ENCODE measurements at regions not wholly inside any gene's neighbourhood (a gene's known extent, or its start where the extent isn't known, plus 50 kb on each side); places are given as distances from the start of the nearest gene placed in this dataset.

GRCh38 chr5:128630121-128630520, 92.1 kb upstream of the FBN2 start:
- CTCF ChIA-PET (ENCODE audit: unreplicated experiment): no interaction called here
- Histone ChIP-seq H3K36me3 (ENCODE audit: insufficient read depth, low read length) (no peaks in the 10 kb centered on the region), H3K4me2 (ENCODE audit: low read length) (no peak overlapping the region), H3K79me2 (ENCODE audit: insufficient read depth, low read depth, low read length) (no peaks in the 10 kb centered on the region), H3K9me2 (ENCODE audit: insufficient read depth, low read length) (no peaks in the 10 kb centered on the region), H3K27ac (ENCODE audit: low read depth, low read length, poor library complexity, severe bottlenecking) (no peak overlapping the region), H3K9me3 (ENCODE audit: low read length) (no peaks in the 10 kb centered on the region), H4K20me1 (ENCODE audit: insufficient read depth, low read length) (no peaks in the 10 kb centered on the region), H3K4me3 (ENCODE audit: low read depth, low read length, poor library complexity, severe bottlenecking) (no peak overlapping the region), H2AFZ (ENCODE audit: low read length) (no peak overlapping the region), H3K4me1 (ENCODE audit: insufficient read depth, low read length, poor library complexity, severe bottlenecking) (no peaks in the 10 kb centered on the region)
- no peak for DNase-seq (ENCODE audit: low spot score)
- POLR2A ChIA-PET: no interaction called here
- intact Hi-C loops (cut with micrococcal nuclease; ENCODE audit: unreplicated experiment): no loop called here
- BruUV-seq (replicated peaks): no TSS peak
- no peak for TF ChIP-seq EZH2phosphoT487 (IDR thresholded peaks at IDR 0.05; ENCODE audit: borderline replicate concordance, low read depth, low read length)
- TF ChIP-seq, protein P1, sequence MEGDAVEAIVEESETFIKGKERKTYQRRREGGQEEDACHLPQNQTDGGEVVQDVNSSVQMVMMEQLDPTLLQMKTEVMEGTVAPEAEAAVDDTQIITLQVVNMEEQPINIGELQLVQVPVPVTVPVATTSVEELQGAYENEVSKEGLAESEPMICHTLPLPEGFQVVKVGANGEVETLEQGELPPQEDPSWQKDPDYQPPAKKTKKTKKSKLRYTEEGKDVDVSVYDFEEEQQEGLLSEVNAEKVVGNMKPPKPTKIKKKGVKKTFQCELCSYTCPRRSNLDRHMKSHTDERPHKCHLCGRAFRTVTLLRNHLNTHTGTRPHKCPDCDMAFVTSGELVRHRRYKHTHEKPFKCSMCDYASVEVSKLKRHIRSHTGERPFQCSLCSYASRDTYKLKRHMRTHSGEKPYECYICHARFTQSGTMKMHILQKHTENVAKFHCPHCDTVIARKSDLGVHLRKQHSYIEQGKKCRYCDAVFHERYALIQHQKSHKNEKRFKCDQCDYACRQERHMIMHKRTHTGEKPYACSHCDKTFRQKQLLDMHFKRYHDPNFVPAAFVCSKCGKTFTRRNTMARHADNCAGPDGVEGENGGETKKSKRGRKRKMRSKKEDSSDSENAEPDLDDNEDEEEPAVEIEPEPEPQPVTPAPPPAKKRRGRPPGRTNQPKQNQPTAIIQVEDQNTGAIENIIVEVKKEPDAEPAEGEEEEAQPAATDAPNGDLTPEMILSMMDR (conservative IDR thresholded peaks at IDR 0.05; ENCODE audit: low read length): no peak

DNA sequence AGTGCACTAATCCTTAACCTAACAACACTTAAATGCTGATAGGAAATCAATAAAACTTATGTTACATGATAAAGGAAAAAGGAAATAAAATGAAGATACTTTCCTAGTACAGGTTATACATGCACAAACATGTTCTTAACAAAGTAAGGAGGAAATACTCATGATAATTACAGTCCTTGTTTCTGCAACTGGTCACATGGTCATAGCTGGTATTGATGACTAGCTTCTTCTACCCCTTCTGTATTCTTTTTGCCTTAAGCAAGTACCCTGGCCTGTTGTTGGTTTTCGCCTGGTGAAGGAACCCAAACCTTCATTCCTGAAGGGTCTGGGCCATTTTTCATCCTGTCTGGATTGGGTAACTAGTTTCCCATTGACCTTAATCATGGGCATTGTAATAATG, 93.7 kb upstream of the FBN2 start:
- intact Hi-C loops (cut with micrococcal nuclease; ENCODE audit: unreplicated experiment): no loop called here
- no peaks in the 10 kb centered on the region for H3K36me3 ChIP-seq (ENCODE audit: insufficient read depth, low read length)
- no peaks in the 10 kb centered on the region for H3K9me3 ChIP-seq (ENCODE audit: low read length)
- CTCF ChIA-PET (ENCODE audit: unreplicated experiment): no interaction called here
- DNase-seq (ENCODE audit: low spot score): no peak
- POLR2A ChIA-PET: no interaction called here
- H4K20me1 ChIP-seq (ENCODE audit: insufficient read depth, low read length): no peaks in the 10 kb centered on the region
- TF ChIP-seq, protein P1 (conservative IDR thresholded peaks at IDR 0.05; ENCODE audit: low read length): no peak
- no peak for TF ChIP-seq EZH2phosphoT487 (IDR thresholded peaks at IDR 0.05; ENCODE audit: borderline replicate concordance, low read depth, low read length)
- H3K79me2 ChIP-seq (ENCODE audit: insufficient read depth, low read depth, low read length): no peaks in the 10 kb centered on the region
- no peak overlapping the region for H3K4me3 ChIP-seq (ENCODE audit: low read depth, low read length, poor library complexity, severe bottlenecking)
- H3K27ac ChIP-seq (ENCODE audit: low read depth, low read length, poor library complexity, severe bottlenecking): no peak overlapping the region
- no peak overlapping the region for H2AFZ ChIP-seq (ENCODE audit: low read length)
- H3K4me2 ChIP-seq (ENCODE audit: low read length): no peak overlapping the region
- H3K9me2 ChIP-seq (ENCODE audit: insufficient read depth, low read length): no peaks in the 10 kb centered on the region
- no peaks in the 10 kb centered on the region for H3K4me1 ChIP-seq (ENCODE audit: insufficient read depth, low read length, poor library complexity, severe bottlenecking)
- no TSS peak for BruUV-seq (replicated peaks)

DNA sequence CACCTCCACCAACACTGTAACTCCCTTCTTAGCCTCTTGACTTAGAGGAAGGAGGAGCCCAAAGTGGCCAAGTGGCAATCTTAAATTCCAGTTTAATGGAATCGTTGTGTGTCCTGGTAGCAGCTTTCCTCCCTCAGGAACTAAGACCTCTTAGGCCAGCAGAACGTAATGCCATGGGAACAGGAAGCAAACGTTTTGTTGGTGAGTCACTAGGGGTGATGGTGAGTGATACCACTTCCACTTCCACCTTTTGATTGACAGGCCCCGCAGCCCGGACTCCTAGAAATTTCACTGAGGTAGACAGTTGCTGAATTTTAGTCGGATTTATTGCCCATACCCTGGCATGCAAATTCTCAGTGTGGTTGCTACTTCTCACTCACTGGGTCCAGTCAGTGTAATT, 94.2 kb upstream of the FBN2 start:
- H3K4me2 ChIP-seq (ENCODE audit: low read length): no peak overlapping the region
- H3K27ac ChIP-seq (ENCODE audit: low read depth, low read length, poor library complexity, severe bottlenecking): no peak overlapping the region
- H3K9me2 ChIP-seq (ENCODE audit: insufficient read depth, low read length): no peaks in the 10 kb centered on the region
- no TSS peak for BruUV-seq (replicated peaks)
- no peaks in the 10 kb centered on the region for H3K9me3 ChIP-seq (ENCODE audit: low read length)
- H3K79me2 ChIP-seq (ENCODE audit: insufficient read depth, low read depth, low read length): no peaks in the 10 kb centered on the region
- TF ChIP-seq, protein P1 (conservative IDR thresholded peaks at IDR 0.05; ENCODE audit: low read length): no peak
- no peak for TF ChIP-seq EZH2phosphoT487 (IDR thresholded peaks at IDR 0.05; ENCODE audit: borderline replicate concordance, low read depth, low read length)
- no peaks in the 10 kb centered on the region for H3K4me1 ChIP-seq (ENCODE audit: insufficient read depth, low read length, poor library complexity, severe bottlenecking)
- CTCF ChIA-PET (ENCODE audit: unreplicated experiment): no interaction called here
- POLR2A ChIA-PET: no interaction called here
- no peaks in the 10 kb centered on the region for H3K36me3 ChIP-seq (ENCODE audit: insufficient read depth, low read length)
- H4K20me1 ChIP-seq (ENCODE audit: insufficient read depth, low read length): no peaks in the 10 kb centered on the region
- H2AFZ ChIP-seq (ENCODE audit: low read length): no peak overlapping the region
- H3K4me3 ChIP-seq (ENCODE audit: low read depth, low read length, poor library complexity, severe bottlenecking): no peak overlapping the region
- DNase-seq (ENCODE audit: low spot score): no peak
- intact Hi-C loops (cut with micrococcal nuclease; ENCODE audit: unreplicated experiment): no loop called here
